ENCODE measurements at regions not wholly inside any gene's neighbourhood (a gene's known extent, or its start where the extent isn't known, plus 50 kb on each side); places are given as distances from the start of the nearest gene placed in this dataset.

GRCh38 chr16:64543441-64543840, 578.4 kb downstream of the CDH11 start:
- TF ChIP-seq CTCF (conservative IDR thresholded peaks at IDR 0.05; ENCODE audit: low read depth, low read length), result no peak
- no peak for DNase-seq (ENCODE audit: low read depth)
- no peak overlapping the region for H3K4me3 ChIP-seq (ENCODE audit: low read depth, low read length)

GRCh38 chr16:64543031-64543430, 578.8 kb downstream of the CDH11 start:
- no peak overlapping the region for H3K4me3 ChIP-seq (ENCODE audit: low read depth, low read length)
- no peak for TF ChIP-seq CTCF (conservative IDR thresholded peaks at IDR 0.05; ENCODE audit: low read depth, low read length)

GRCh38 chr16:64542152-64542551, 579.7 kb downstream of the CDH11 start:
- DNase-seq (ENCODE audit: low read depth), result no peak
- no peak overlapping the region for H3K4me3 ChIP-seq (ENCODE audit: low read depth, low read length)
- TF ChIP-seq CTCF (conservative IDR thresholded peaks at IDR 0.05; ENCODE audit: low read depth, low read length), result no peak

More at GRCh38 chr16:64543031-64543430, 578.8 kb downstream of the CDH11 start:
- DNase-seq (ENCODE audit: low read depth), result no peak

- no peak for DNase-seq (ENCODE audit: low read depth)
- H3K4me3 ChIP-seq (ENCODE audit: low read depth, low read length), result no peak overlapping the region
- no peak for TF ChIP-seq CTCF (conservative IDR thresholded peaks at IDR 0.05; ENCODE audit: low read depth, low read length)
These were observed 580.2 kb downstream of the CDH11 start for GRCh38 chr16:64541621-64542020.

- TF ChIP-seq CTCF (conservative IDR thresholded peaks at IDR 0.05; ENCODE audit: low read depth, low read length), result no peak
- DNase-seq (ENCODE audit: low read depth), result peak; percentile 58
- H3K4me3 ChIP-seq (ENCODE audit: low read depth, low read length), result no peak overlapping the region
These were observed 581.4 kb downstream of the CDH11 start for GRCh38 chr16:64540434-64540833.

- no peak for DNase-seq (ENCODE audit: low read depth)
- no peak for TF ChIP-seq CTCF (conservative IDR thresholded peaks at IDR 0.05; ENCODE audit: low read depth, low read length)
These were observed 582.0 kb downstream of the CDH11 start for GRCh38 chr16:64539811-64540371.

GRCh38 chr16:64534180-64534780, 587.6 kb downstream of the CDH11 start:
- no peak overlapping the region for H3K4me3 ChIP-seq (ENCODE audit: low read depth, low read length)
- DNase-seq (ENCODE audit: low read depth), result no peak
- no peak for TF ChIP-seq CTCF (conservative IDR thresholded peaks at IDR 0.05; ENCODE audit: low read depth, low read length)

More at GRCh38 chr16:64539811-64540371, 582.0 kb downstream of the CDH11 start:
- H3K4me3 ChIP-seq (ENCODE audit: low read depth, low read length), result no peak overlapping the region
